ENCODE measurements at regions not wholly inside any gene's neighbourhood (a gene's known extent, or its start where the extent isn't known, plus 50 kb on each side); places are given as distances from the start of the nearest gene placed in this dataset.

DNA sequence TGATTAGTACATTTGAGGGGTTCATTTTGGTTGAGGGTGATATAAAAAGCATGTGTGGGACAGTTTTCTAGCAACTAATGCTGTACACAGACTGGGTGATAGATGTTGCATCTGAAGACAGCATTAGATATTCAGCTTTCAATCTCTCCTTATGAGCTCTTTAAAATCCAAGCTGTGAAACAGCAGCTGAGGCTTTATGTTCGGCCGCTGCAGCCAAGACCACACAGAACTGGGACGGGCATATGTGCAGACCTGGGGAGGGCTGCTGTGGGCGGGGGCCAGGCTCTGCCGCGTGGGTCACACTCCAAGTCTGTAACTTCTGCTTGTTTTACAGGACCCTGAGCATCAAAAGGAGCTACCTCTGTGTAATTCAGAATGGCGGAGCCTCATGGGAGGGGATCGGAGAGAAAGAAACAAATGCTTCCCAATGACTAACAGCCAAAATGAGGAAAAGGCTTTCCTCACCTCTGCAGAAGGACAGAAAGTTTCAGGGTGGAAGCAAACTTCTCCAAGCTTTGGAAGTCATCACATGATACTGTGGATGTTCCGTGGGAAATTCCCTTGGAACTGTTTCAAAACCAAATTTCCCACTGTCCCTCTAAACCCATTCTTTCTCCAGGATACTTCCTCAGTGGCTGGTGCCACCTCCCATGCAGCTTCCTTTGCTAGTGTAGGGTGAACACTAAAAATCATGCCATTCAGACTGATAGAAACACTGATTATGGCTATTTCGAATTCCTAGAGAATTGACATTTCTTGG lies 711.9 kb upstream of the ID2 start:
- H3K36me3 ChIP-seq: no peaks in the 10 kb centered on the region
- H3K4me3 ChIP-seq: no peak overlapping the region
- H3K27ac ChIP-seq: no peak overlapping the region
- intact Hi-C loops (cut with DNase I; ENCODE audit: low total_unique reads) (no loop called here), in situ Hi-C loops (cut with MboI; ENCODE audit: low sequenced_read_pairs in 4 of 4) (no loop called here)
- ATAC-seq: no peak
- DNase-seq: no peak
- TF ChIP-seq CTCF (IDR thresholded peaks at IDR 0.05 in 4 of 5, conservative IDR thresholded peaks at IDR 0.05 in 1 of 5) (no peak), POLR2A (IDR thresholded peaks at IDR 0.05) (no peak)
- H3K9me3 ChIP-seq: no peaks in the 10 kb centered on the region
- H3K4me1 ChIP-seq: no peaks in the 10 kb centered on the region
- H3K27me3 ChIP-seq: no peaks in the 10 kb centered on the region

DNA sequence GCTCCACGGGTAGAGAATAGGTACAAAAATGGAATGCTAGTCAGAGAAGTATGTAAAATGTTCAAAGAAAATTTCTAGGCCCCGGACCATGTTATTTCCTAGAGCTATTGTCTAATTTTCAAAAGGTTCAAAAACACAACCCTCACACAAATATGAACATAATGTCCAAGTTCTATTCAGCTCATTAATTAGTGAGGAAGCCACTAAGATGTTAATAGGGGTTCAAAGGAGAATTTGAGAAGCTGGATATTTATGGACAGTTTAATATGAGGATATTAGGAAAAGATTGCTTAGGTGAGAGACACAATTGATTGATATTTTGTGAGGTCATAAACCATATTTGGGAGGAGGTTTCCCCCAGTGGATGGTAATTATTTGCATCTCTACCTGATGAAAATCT lies 710.6 kb upstream of the ID2 start:
- H3K27me3 ChIP-seq: no peaks in the 10 kb centered on the region
- ATAC-seq (no peak), DNase-seq (no peak)
- TF ChIP-seq CTCF (IDR thresholded peaks at IDR 0.05 in 4 of 5, conservative IDR thresholded peaks at IDR 0.05 in 1 of 5): no peak
- TF ChIP-seq POLR2A (IDR thresholded peaks at IDR 0.05): no peak
- H3K4me3 ChIP-seq: no peak overlapping the region
- no peaks in the 10 kb centered on the region for H3K36me3 ChIP-seq
- H3K9me3 ChIP-seq: no peaks in the 10 kb centered on the region
- in situ Hi-C loops (cut with MboI; ENCODE audit: low sequenced_read_pairs in 4 of 4) (no loop called here), intact Hi-C loops (cut with DNase I; ENCODE audit: low total_unique reads) (no loop called here)
- no peak overlapping the region for H3K27ac ChIP-seq
- no peaks in the 10 kb centered on the region for H3K4me1 ChIP-seq

DNA sequence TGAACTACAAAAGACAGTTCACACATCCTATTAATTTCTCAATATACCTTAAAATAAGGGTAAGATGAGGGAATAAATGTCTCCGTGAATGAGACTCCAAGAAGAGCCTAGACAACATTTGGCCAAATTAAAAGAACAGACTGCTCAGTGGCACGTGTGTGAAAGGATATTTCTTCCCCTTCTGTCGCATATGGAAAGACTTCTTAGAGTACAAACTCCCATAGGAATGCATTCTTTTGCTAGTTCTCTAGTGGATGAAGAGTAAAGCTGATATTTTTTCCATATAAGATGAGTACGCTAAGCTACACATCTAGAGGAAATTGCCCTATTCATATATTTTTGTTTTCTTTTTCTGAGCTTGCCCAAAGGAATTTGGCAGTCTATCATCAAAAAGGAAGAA lies 710.0 kb upstream of the ID2 start:
- Histone ChIP-seq H3K27ac (no peak overlapping the region), H3K4me3 (no peak overlapping the region), H3K9me3 (no peaks in the 10 kb centered on the region), H3K27me3 (no peaks in the 10 kb centered on the region), H3K36me3 (no peaks in the 10 kb centered on the region), H3K4me1 (no peaks in the 10 kb centered on the region)
- DNase-seq (no peak), ATAC-seq (no peak)
- TF ChIP-seq POLR2A (IDR thresholded peaks at IDR 0.05): no peak
- TF ChIP-seq CTCF (IDR thresholded peaks at IDR 0.05 in 4 of 5, conservative IDR thresholded peaks at IDR 0.05 in 1 of 5): no peak
- intact Hi-C loops (cut with DNase I; ENCODE audit: low total_unique reads): no loop called here
- in situ Hi-C loops (cut with MboI; ENCODE audit: low sequenced_read_pairs in 4 of 4): no loop called here

- Histone ChIP-seq H3K27ac (no peak overlapping the region), H3K4me1 (no peaks in the 10 kb centered on the region), H3K4me3 (no peak overlapping the region), H3K9me3 (no peaks in the 10 kb centered on the region), H3K36me3 (no peaks in the 10 kb centered on the region), H3K27me3 (no peaks in the 10 kb centered on the region)
- DNase-seq (no peak), ATAC-seq (no peak)
- intact Hi-C loops (cut with DNase I; ENCODE audit: low total_unique reads) (no loop called here), in situ Hi-C loops (cut with MboI; ENCODE audit: low sequenced_read_pairs in 4 of 4) (no loop called here)
- TF ChIP-seq CTCF (IDR thresholded peaks at IDR 0.05 in 4 of 5, conservative IDR thresholded peaks at IDR 0.05 in 1 of 5): no peak
Measured at GRCh38 chr2:7972670-7973069, 709.2 kb upstream of the ID2 start.
